ENCODE measurements at regions not wholly inside any gene's neighbourhood (a gene's known extent, or its start where the extent isn't known, plus 50 kb on each side); places are given as distances from the start of the nearest gene placed in this dataset.

- H3K4me3 ChIP-seq (ENCODE audit: low read depth, low read length): no peak overlapping the region
- no peaks in the 10 kb centered on the region for H3K4me1 ChIP-seq (ENCODE audit: control insufficient read depth, insufficient read depth, low read length)
- no peak overlapping the region for H3K9ac ChIP-seq (ENCODE audit: low read depth, low read length)
- H3K36me3 ChIP-seq (ENCODE audit: control insufficient read depth, insufficient read depth, low read length): no peaks in the 10 kb centered on the region
- H3K9me3 ChIP-seq (ENCODE audit: control insufficient read depth, insufficient read depth, low read length): no peaks in the 10 kb centered on the region
- no peak overlapping the region for H3K27ac ChIP-seq (ENCODE audit: low read depth, low read length)
- H3K27me3 ChIP-seq (ENCODE audit: control insufficient read depth, insufficient read depth, low read length): no peaks in the 10 kb centered on the region
These were observed 448.8 kb downstream of the TLE4 start for GRCh38 chr9:80020530-80020929.

GRCh38 chr9:80020056-80020455 is 448.3 kb downstream of the TLE4 start:
- Histone ChIP-seq H3K9me3 (ENCODE audit: control insufficient read depth, insufficient read depth, low read length) (no peaks in the 10 kb centered on the region), H3K27ac (ENCODE audit: low read depth, low read length) (no peak overlapping the region), H3K4me3 (ENCODE audit: low read depth, low read length) (no peak overlapping the region), H3K36me3 (ENCODE audit: control insufficient read depth, insufficient read depth, low read length) (no peaks in the 10 kb centered on the region), H3K27me3 (ENCODE audit: control insufficient read depth, insufficient read depth, low read length) (no peaks in the 10 kb centered on the region), H3K9ac (ENCODE audit: low read depth, low read length) (no peak overlapping the region), H3K4me1 (ENCODE audit: control insufficient read depth, insufficient read depth, low read length) (no peaks in the 10 kb centered on the region)

GRCh38 chr9:80013891-80014290 is 442.1 kb downstream of the TLE4 start:
- Histone ChIP-seq H3K9ac (ENCODE audit: low read depth, low read length) (no peak overlapping the region), H3K36me3 (ENCODE audit: control insufficient read depth, insufficient read depth, low read length) (no peaks in the 10 kb centered on the region), H3K27ac (ENCODE audit: low read depth, low read length) (no peak overlapping the region), H3K27me3 (ENCODE audit: control insufficient read depth, insufficient read depth, low read length) (no peaks in the 10 kb centered on the region), H3K9me3 (ENCODE audit: control insufficient read depth, insufficient read depth, low read length) (no peaks in the 10 kb centered on the region), H3K4me1 (ENCODE audit: control insufficient read depth, insufficient read depth, low read length) (no peaks in the 10 kb centered on the region), H3K4me3 (ENCODE audit: low read depth, low read length) (no peak overlapping the region)

- Histone ChIP-seq H3K4me1 (ENCODE audit: control insufficient read depth, insufficient read depth, low read length) (no peaks in the 10 kb centered on the region), H3K4me3 (ENCODE audit: low read depth, low read length) (no peak overlapping the region), H3K36me3 (ENCODE audit: control insufficient read depth, insufficient read depth, low read length) (no peaks in the 10 kb centered on the region), H3K27me3 (ENCODE audit: control insufficient read depth, insufficient read depth, low read length) (no peaks in the 10 kb centered on the region), H3K27ac (ENCODE audit: low read depth, low read length) (no peak overlapping the region), H3K9ac (ENCODE audit: low read depth, low read length) (no peak overlapping the region), H3K9me3 (ENCODE audit: control insufficient read depth, insufficient read depth, low read length) (no peaks in the 10 kb centered on the region)
These were observed 441.0 kb downstream of the TLE4 start for GRCh38 chr9:80012557-80013330.

- no peaks in the 10 kb centered on the region for H3K27me3 ChIP-seq (ENCODE audit: control insufficient read depth, insufficient read depth, low read length)
- H3K36me3 ChIP-seq (ENCODE audit: control insufficient read depth, insufficient read depth, low read length): no peaks in the 10 kb centered on the region
- no peaks in the 10 kb centered on the region for H3K9me3 ChIP-seq (ENCODE audit: control insufficient read depth, insufficient read depth, low read length)
- no peak overlapping the region for H3K27ac ChIP-seq (ENCODE audit: low read depth, low read length)
- H3K4me1 ChIP-seq (ENCODE audit: control insufficient read depth, insufficient read depth, low read length): no peaks in the 10 kb centered on the region
- H3K9ac ChIP-seq (ENCODE audit: low read depth, low read length): no peak overlapping the region
- H3K4me3 ChIP-seq (ENCODE audit: low read depth, low read length): no peak overlapping the region
These were observed 437.4 kb downstream of the TLE4 start for GRCh38 chr9:80009204-80009603.

GRCh38 chr9:80004714-80005113 is 432.9 kb downstream of the TLE4 start:
- Histone ChIP-seq H3K4me3 (ENCODE audit: low read depth, low read length) (no peak overlapping the region), H3K9me3 (ENCODE audit: control insufficient read depth, insufficient read depth, low read length) (no peaks in the 10 kb centered on the region), H3K27ac (ENCODE audit: low read depth, low read length) (no peak overlapping the region), H3K27me3 (ENCODE audit: control insufficient read depth, insufficient read depth, low read length) (no peaks in the 10 kb centered on the region), H3K4me1 (ENCODE audit: control insufficient read depth, insufficient read depth, low read length) (no peaks in the 10 kb centered on the region), H3K9ac (ENCODE audit: low read depth, low read length) (no peak overlapping the region), H3K36me3 (ENCODE audit: control insufficient read depth, insufficient read depth, low read length) (no peaks in the 10 kb centered on the region)

GRCh38 chr9:79990536-79990935 is 418.8 kb downstream of the TLE4 start:
- no peak overlapping the region for H3K9ac ChIP-seq (ENCODE audit: low read depth, low read length)
- H3K27ac ChIP-seq (ENCODE audit: low read depth, low read length): no peak overlapping the region
- no peaks in the 10 kb centered on the region for H3K9me3 ChIP-seq (ENCODE audit: control insufficient read depth, insufficient read depth, low read length)
- H3K36me3 ChIP-seq (ENCODE audit: control insufficient read depth, insufficient read depth, low read length): no peaks in the 10 kb centered on the region
- no peaks in the 10 kb centered on the region for H3K4me1 ChIP-seq (ENCODE audit: control insufficient read depth, insufficient read depth, low read length)
- H3K4me3 ChIP-seq (ENCODE audit: low read depth, low read length): no peak overlapping the region
- no peaks in the 10 kb centered on the region for H3K27me3 ChIP-seq (ENCODE audit: control insufficient read depth, insufficient read depth, low read length)

- no peaks in the 10 kb centered on the region for H3K27me3 ChIP-seq (ENCODE audit: control insufficient read depth, insufficient read depth, low read length)
- no peaks in the 10 kb centered on the region for H3K36me3 ChIP-seq (ENCODE audit: control insufficient read depth, insufficient read depth, low read length)
- H3K9me3 ChIP-seq (ENCODE audit: control insufficient read depth, insufficient read depth, low read length): no peaks in the 10 kb centered on the region
- H3K4me3 ChIP-seq (ENCODE audit: low read depth, low read length): no peak overlapping the region
- no peak overlapping the region for H3K9ac ChIP-seq (ENCODE audit: low read depth, low read length)
- no peaks in the 10 kb centered on the region for H3K4me1 ChIP-seq (ENCODE audit: control insufficient read depth, insufficient read depth, low read length)
- H3K27ac ChIP-seq (ENCODE audit: low read depth, low read length): no peak overlapping the region
These were observed 417.3 kb downstream of the TLE4 start for GRCh38 chr9:79989079-79989478.

GRCh38 chr9:79988126-79988525 is 416.4 kb downstream of the TLE4 start:
- no peaks in the 10 kb centered on the region for H3K9me3 ChIP-seq (ENCODE audit: control insufficient read depth, insufficient read depth, low read length)
- H3K27ac ChIP-seq (ENCODE audit: low read depth, low read length): no peak overlapping the region
- no peaks in the 10 kb centered on the region for H3K36me3 ChIP-seq (ENCODE audit: control insufficient read depth, insufficient read depth, low read length)
- H3K27me3 ChIP-seq (ENCODE audit: control insufficient read depth, insufficient read depth, low read length): no peaks in the 10 kb centered on the region
- no peak overlapping the region for H3K4me3 ChIP-seq (ENCODE audit: low read depth, low read length)
- no peak overlapping the region for H3K9ac ChIP-seq (ENCODE audit: low read depth, low read length)
- no peaks in the 10 kb centered on the region for H3K4me1 ChIP-seq (ENCODE audit: control insufficient read depth, insufficient read depth, low read length)

- no peaks in the 10 kb centered on the region for H3K36me3 ChIP-seq (ENCODE audit: control insufficient read depth, insufficient read depth, low read length)
- no peaks in the 10 kb centered on the region for H3K9me3 ChIP-seq (ENCODE audit: control insufficient read depth, insufficient read depth, low read length)
- no peak overlapping the region for H3K9ac ChIP-seq (ENCODE audit: low read depth, low read length)
- no peak overlapping the region for H3K27ac ChIP-seq (ENCODE audit: low read depth, low read length)
- no peak overlapping the region for H3K4me3 ChIP-seq (ENCODE audit: low read depth, low read length)
- no peaks in the 10 kb centered on the region for H3K4me1 ChIP-seq (ENCODE audit: control insufficient read depth, insufficient read depth, low read length)
- H3K27me3 ChIP-seq (ENCODE audit: control insufficient read depth, insufficient read depth, low read length): no peaks in the 10 kb centered on the region
These were observed 414.7 kb downstream of the TLE4 start for GRCh38 chr9:79986437-79986836.

GRCh38 chr9:79985772-79986171 is 414.0 kb downstream of the TLE4 start:
- H3K27me3 ChIP-seq (ENCODE audit: control insufficient read depth, insufficient read depth, low read length): no peaks in the 10 kb centered on the region
- H3K9me3 ChIP-seq (ENCODE audit: control insufficient read depth, insufficient read depth, low read length): no peaks in the 10 kb centered on the region
- no peak overlapping the region for H3K27ac ChIP-seq (ENCODE audit: low read depth, low read length)
- H3K4me1 ChIP-seq (ENCODE audit: control insufficient read depth, insufficient read depth, low read length): no peaks in the 10 kb centered on the region
- no peak overlapping the region for H3K4me3 ChIP-seq (ENCODE audit: low read depth, low read length)
- H3K9ac ChIP-seq (ENCODE audit: low read depth, low read length): no peak overlapping the region
- H3K36me3 ChIP-seq (ENCODE audit: control insufficient read depth, insufficient read depth, low read length): no peaks in the 10 kb centered on the region
